ENCODE measurements at regions not wholly inside any gene's neighbourhood (a gene's known extent, or its start where the extent isn't known, plus 50 kb on each side); places are given as distances from the start of the nearest gene placed in this dataset.

DNA sequence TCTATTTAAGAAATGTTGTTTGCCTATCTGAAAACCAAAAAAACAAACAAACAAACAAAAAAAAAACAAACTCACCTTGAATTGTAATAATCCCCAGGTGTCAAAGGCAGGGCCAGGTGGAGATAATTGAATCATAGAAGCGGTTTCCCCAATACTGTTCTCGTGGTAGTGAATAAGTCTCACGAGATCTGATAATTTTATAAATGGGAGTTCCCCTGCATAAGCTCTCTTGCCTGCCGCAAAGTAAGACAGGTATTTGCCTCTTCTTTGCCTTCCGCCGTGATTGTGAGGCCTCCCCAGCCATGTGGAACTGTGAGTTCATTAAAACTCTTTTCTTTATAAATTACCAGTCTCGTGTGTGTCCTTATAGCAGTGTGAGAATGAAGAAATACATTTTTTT is 1180.7 kb upstream of the CRIM1 start:
- no peak for TF ChIP-seq CTCF (conservative IDR thresholded peaks at IDR 0.05; ENCODE audit: control insufficient read depth, insufficient read depth, low read depth, low read length)
- no peak for DNase-seq (ENCODE audit: low read depth)

DNA sequence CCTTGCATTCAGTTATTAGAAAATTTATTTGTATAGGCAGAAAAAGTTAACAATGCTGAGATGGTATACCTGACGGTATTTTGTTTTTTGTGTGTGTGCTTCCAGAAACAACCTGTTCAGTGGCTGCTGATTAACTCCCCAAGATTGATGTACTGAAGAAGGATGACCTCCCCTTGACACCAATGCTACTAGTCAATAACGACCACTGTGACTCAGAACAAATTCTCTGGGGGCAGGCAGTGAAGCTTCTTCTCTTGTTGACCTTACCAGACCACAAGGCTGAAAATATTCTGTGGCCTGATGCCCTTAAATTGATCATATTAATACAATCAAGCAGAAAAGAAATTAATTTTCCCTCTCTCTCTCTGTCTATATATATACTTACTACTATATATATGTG is 1182.9 kb upstream of the CRIM1 start:
- no peak overlapping the region for H3K4me3 ChIP-seq (ENCODE audit: control insufficient read depth, low read depth, low read length)
- DNase-seq (ENCODE audit: low read depth) = no peak
- TF ChIP-seq CTCF (conservative IDR thresholded peaks at IDR 0.05; ENCODE audit: control insufficient read depth, insufficient read depth, low read depth, low read length) = no peak

More for the DNA sequence above, 1180.7 kb upstream of the CRIM1 start:
- no peak overlapping the region for H3K4me3 ChIP-seq (ENCODE audit: control insufficient read depth, low read depth, low read length)

GRCh38 chr2:35168351-35168750 is 1187.2 kb upstream of the CRIM1 start:
- no peak for DNase-seq (ENCODE audit: low read depth)
- no peak for TF ChIP-seq CTCF (conservative IDR thresholded peaks at IDR 0.05; ENCODE audit: control insufficient read depth, insufficient read depth, low read depth, low read length)
- H3K4me3 ChIP-seq (ENCODE audit: control insufficient read depth, low read depth, low read length) = no peak overlapping the region

- TF ChIP-seq CTCF (conservative IDR thresholded peaks at IDR 0.05; ENCODE audit: control insufficient read depth, insufficient read depth, low read depth, low read length) = no peak
- H3K4me3 ChIP-seq (ENCODE audit: control insufficient read depth, low read depth, low read length) = no peak overlapping the region
- no peak for DNase-seq (ENCODE audit: low read depth)
These were observed 1191.6 kb upstream of the CRIM1 start for GRCh38 chr2:35163948-35164347.

DNA sequence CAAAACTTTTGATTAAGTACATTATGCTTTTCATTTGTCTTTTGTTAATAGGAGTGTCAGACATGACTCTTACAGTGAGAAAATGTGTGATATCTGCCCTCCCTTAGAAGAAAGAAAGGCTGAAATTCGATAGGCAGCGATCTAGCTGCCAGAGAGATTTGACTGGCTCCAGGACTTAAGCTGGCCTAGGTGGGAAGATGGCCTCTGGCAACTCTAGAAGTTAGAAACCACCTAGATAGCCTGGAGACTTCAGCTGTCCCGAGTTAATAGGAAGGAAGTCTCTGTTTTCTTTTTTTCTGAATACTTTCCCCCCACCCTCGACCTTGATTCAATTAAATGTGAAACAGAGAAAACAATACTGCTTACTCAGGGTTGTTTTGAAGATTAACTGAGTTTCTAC is 1194.7 kb upstream of the CRIM1 start:
- no peak for DNase-seq (ENCODE audit: low read depth)
- no peak for TF ChIP-seq CTCF (conservative IDR thresholded peaks at IDR 0.05; ENCODE audit: control insufficient read depth, insufficient read depth, low read depth, low read length)
- H3K4me3 ChIP-seq (ENCODE audit: control insufficient read depth, low read depth, low read length) = no peak overlapping the region

- no peak for TF ChIP-seq CTCF (conservative IDR thresholded peaks at IDR 0.05; ENCODE audit: control insufficient read depth, insufficient read depth, low read depth, low read length)
- no peak for DNase-seq (ENCODE audit: low read depth)
- no peak overlapping the region for H3K4me3 ChIP-seq (ENCODE audit: control insufficient read depth, low read depth, low read length)
These were observed 1229.7 kb upstream of the CRIM1 start for GRCh38 chr2:35125871-35126270.

GRCh38 chr2:35125278-35125677 is 1230.3 kb upstream of the CRIM1 start:
- no peak overlapping the region for H3K4me3 ChIP-seq (ENCODE audit: control insufficient read depth, low read depth, low read length)
- TF ChIP-seq CTCF (conservative IDR thresholded peaks at IDR 0.05; ENCODE audit: control insufficient read depth, insufficient read depth, low read depth, low read length) = no peak
- DNase-seq (ENCODE audit: low read depth) = no peak
